ENCODE measurements at regions not wholly inside any gene's neighbourhood (a gene's known extent, or its start where the extent isn't known, plus 50 kb on each side); places are given as distances from the start of the nearest gene placed in this dataset.
A peak's percentile ranks its signal among the peaks of the same experiment; 100 is the strongest.

DNA sequence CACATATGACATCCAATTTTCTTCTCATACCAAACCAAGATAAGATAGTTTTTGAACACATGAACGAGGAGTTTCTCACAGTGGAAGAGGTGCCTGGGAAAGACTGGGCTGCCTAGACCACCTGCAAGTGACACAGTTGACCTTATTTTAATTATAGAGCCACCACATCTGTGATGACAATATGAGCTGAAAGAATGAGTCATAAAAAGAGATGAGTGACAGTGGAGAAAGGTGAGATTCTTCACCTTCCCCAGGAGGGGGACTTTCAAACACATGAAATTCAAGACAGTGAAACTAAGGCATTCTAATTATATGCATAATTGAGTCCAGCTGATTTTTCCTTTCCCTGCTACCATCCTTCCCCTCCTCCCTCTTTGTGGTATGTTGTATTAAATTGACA is 475.5 kb downstream of the NXPH1 start:
- TF ChIP-seq, protein P1, sequence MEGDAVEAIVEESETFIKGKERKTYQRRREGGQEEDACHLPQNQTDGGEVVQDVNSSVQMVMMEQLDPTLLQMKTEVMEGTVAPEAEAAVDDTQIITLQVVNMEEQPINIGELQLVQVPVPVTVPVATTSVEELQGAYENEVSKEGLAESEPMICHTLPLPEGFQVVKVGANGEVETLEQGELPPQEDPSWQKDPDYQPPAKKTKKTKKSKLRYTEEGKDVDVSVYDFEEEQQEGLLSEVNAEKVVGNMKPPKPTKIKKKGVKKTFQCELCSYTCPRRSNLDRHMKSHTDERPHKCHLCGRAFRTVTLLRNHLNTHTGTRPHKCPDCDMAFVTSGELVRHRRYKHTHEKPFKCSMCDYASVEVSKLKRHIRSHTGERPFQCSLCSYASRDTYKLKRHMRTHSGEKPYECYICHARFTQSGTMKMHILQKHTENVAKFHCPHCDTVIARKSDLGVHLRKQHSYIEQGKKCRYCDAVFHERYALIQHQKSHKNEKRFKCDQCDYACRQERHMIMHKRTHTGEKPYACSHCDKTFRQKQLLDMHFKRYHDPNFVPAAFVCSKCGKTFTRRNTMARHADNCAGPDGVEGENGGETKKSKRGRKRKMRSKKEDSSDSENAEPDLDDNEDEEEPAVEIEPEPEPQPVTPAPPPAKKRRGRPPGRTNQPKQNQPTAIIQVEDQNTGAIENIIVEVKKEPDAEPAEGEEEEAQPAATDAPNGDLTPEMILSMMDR (IDR thresholded peaks at IDR 0.05; ENCODE audit: unreplicated experiment): no peak
- H3K27ac Mint-ChIP-seq: no peak overlapping the region
- no peak for DNase-seq (ENCODE audit: low spot score, unreplicated experiment)
- H3K9me3 Mint-ChIP-seq (ENCODE audit: low read depth): no peaks in the 10 kb centered on the region
- H3K27me3 Mint-ChIP-seq: no peaks in the 10 kb centered on the region
- no peak overlapping the region for H3K4me3 Mint-ChIP-seq (ENCODE audit: low read depth)
- peaks cover 3% of the 10 kb centered on the region for H3K4me1 Mint-ChIP-seq (ENCODE audit: low read depth)
- H3K36me3 Mint-ChIP-seq (ENCODE audit: insufficient read depth): no peaks in the 10 kb centered on the region

DNA sequence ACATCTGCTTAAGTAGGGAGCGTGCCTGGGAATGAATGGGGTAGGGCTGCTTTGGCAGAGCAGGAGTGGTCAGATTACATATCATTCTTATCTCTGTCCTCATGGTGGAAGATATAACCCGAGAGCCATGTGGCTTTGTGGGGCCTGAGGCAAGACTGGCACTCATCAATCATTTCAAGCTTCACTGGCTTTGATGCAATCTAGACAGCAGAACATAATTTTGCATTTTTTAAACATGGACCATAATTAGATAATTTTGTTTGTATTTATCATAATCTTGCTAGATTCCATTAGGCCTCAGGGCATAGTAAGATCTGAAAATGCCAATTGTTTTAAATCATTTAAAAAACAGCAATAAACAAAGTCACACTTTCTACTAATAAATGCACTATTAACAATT is 480.3 kb downstream of the NXPH1 start:
- H3K27me3 Mint-ChIP-seq: no peaks in the 10 kb centered on the region
- H3K4me1 Mint-ChIP-seq (ENCODE audit: low read depth): peaks cover 14% of the 10 kb centered on the region
- TF ChIP-seq, protein P1 (IDR thresholded peaks at IDR 0.05; ENCODE audit: unreplicated experiment): no peak
- peaks cover 2% of the 10 kb centered on the region for H3K36me3 Mint-ChIP-seq (ENCODE audit: insufficient read depth)
- no peak overlapping the region for H3K27ac Mint-ChIP-seq
- H3K9me3 Mint-ChIP-seq (ENCODE audit: low read depth): peaks cover 6% of the 10 kb centered on the region
- no peak for DNase-seq (ENCODE audit: low spot score, unreplicated experiment)
- H3K4me3 Mint-ChIP-seq (ENCODE audit: low read depth): no peak overlapping the region

DNA sequence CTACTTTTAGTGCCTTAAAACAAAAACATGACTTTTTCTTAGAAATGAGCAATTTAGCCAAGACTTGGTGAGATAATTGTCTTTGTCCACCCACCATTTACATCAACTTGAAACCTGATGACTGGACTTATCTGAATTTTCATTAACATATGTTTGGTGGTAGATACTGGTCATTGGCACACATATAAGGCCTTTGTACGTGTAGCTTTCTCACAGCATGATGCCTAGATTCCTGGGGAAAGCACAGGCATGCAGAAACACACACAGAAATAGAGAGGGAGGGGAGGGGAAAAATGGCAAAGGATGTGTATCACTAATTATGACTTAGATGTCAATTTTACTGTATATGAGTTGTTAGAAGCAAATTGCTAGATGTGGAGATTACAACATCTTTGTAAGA is 488.4 kb downstream of the NXPH1 start:
- H3K4me1 Mint-ChIP-seq (ENCODE audit: low read depth): peaks cover 34% of the 10 kb centered on the region
- TF ChIP-seq, protein P1 (IDR thresholded peaks at IDR 0.05; ENCODE audit: unreplicated experiment): no peak
- H3K27me3 Mint-ChIP-seq: no peaks in the 10 kb centered on the region
- DNase-seq (ENCODE audit: low spot score, unreplicated experiment): no peak
- H3K36me3 Mint-ChIP-seq (ENCODE audit: insufficient read depth): no peaks in the 10 kb centered on the region
- no peak overlapping the region for H3K4me3 Mint-ChIP-seq (ENCODE audit: low read depth)
- peaks cover 4% of the 10 kb centered on the region for H3K9me3 Mint-ChIP-seq (ENCODE audit: low read depth)
- no peak overlapping the region for H3K27ac Mint-ChIP-seq

DNA sequence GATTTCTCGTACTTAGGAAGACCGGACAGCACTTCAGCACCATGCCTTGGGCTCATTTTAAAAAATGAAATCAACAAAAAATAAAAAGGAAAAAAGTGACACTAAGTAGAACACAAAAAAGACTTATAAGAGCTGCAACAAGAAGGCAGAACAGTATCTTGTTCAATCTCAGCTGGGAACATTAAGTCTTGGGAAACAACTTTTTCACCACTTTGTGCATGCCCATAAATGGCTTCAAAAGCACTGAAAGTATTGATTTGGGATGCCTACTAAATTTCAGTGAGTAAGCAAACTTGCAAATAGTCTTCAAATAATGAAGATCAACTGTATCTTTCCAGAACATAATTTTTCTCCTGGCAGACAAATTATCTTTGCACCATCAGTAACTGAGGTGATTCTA is 489.3 kb downstream of the NXPH1 start:
- H3K36me3 Mint-ChIP-seq (ENCODE audit: insufficient read depth): no peaks in the 10 kb centered on the region
- no peak for DNase-seq (ENCODE audit: low spot score, unreplicated experiment)
- H3K4me3 Mint-ChIP-seq (ENCODE audit: low read depth): no peak overlapping the region
- peaks cover 33% of the 10 kb centered on the region for H3K4me1 Mint-ChIP-seq (ENCODE audit: low read depth)
- TF ChIP-seq, protein P1 (IDR thresholded peaks at IDR 0.05; ENCODE audit: unreplicated experiment): no peak
- H3K27me3 Mint-ChIP-seq: no peaks in the 10 kb centered on the region
- peaks cover 4% of the 10 kb centered on the region for H3K9me3 Mint-ChIP-seq (ENCODE audit: low read depth)
- H3K27ac Mint-ChIP-seq: no peak overlapping the region

DNA sequence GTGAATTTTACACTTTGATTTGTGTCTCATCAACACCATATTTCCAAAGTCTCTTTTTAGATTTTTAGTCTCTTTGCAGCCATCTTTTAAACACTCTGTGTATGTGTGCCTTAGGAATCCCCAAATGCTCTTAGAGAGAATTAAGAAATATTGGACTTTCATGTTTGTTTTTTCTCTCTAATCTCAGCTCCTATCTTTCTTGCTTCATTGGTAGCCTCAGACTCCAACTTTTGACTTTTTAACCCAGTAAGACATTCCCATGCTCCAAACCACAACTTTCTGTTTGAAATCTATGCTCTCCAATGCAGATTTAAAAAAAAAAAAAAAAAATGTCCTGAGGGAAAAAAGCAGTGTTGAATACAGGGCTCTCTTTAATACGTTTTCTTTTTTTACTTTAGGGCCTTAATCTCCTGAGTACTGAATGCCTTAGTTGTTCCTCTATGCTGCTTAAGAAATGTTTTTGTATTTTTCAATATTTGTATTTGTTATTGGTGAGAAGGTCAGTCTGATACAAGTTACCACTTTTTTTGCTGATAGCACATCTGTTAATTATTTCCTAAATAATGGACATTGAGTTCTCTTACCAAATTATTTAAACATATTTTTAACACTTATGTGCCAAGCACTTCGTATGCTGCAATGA is 489.9 kb downstream of the NXPH1 start:
- no peaks in the 10 kb centered on the region for H3K27me3 Mint-ChIP-seq
- peaks cover 27% of the 10 kb centered on the region for H3K4me1 Mint-ChIP-seq (ENCODE audit: low read depth)
- H3K36me3 Mint-ChIP-seq (ENCODE audit: insufficient read depth): no peaks in the 10 kb centered on the region
- TF ChIP-seq, protein P1 (IDR thresholded peaks at IDR 0.05; ENCODE audit: unreplicated experiment): no peak
- H3K27ac Mint-ChIP-seq: peak overlapping the region; percentile 40
- peaks cover 4% of the 10 kb centered on the region for H3K9me3 Mint-ChIP-seq (ENCODE audit: low read depth)
- H3K4me3 Mint-ChIP-seq (ENCODE audit: low read depth): no peak overlapping the region
- no peak for DNase-seq (ENCODE audit: low spot score, unreplicated experiment)
